DMS 273 (cell line): ENCODE measurements at regions not wholly inside any gene's neighbourhood (a gene's known extent, or its start where the extent isn't known, plus 50 kb on each side); places are given as distances from the start of the nearest gene placed in this dataset.
A peak's percentile ranks its signal among the peaks of the same experiment; 100 is the strongest.
"Not testable (repeated sequence)": the region's sequence is repeated elsewhere in the genome, so short reads cannot be mapped to it uniquely, and the experiment has no call there.

ENCODE experiments used
- DNase-seq: peaks from one replicate; lab custom pipeline; 2025; ENCODE audit not compliant: unreplicated experiment; lab: John Stamatoyannopoulos, UW

DNA sequence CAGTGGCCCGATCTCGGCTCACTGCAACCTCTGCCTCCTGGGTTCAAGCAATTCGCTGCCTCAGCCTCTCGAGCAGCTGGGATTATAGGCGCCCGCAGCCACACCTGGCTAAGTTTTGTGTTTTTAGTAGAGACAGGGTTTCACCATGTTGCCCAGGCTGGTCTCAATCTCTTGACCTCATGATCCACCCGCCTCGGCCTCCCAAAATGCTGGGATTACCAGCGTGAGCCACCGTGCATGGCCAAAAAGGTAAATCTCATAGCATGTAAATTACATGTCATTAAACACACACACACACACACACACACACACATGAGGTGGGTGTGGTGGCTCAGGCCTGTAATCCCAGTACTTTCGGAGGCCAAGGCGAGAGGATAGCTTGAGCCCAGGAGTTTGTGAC is 53.7 kb upstream of the SEPTIN5 start:
- not testable (repeated sequence) for DNase-seq

DNA sequence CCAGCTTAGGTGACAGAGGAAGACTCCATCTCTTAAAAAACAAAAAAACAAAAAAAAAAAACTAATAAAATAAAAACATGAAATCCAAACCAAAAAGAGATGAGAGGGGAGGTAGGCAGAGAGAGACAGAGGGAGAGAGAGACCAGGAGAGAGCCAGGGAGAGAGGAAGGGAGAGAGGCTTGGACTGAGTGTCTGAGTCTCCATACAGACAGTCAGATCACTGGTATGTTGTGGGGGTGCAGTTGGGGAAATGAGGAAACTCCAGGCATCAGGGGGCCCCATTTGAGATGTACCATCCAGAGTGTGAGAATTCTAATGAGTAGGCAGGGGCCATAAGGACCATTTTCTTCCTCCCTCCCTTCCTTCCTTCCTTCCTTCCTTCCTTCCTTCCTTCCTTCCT is 53.1 kb upstream of the SEPTIN5 start:
- no peak for DNase-seq

DNA sequence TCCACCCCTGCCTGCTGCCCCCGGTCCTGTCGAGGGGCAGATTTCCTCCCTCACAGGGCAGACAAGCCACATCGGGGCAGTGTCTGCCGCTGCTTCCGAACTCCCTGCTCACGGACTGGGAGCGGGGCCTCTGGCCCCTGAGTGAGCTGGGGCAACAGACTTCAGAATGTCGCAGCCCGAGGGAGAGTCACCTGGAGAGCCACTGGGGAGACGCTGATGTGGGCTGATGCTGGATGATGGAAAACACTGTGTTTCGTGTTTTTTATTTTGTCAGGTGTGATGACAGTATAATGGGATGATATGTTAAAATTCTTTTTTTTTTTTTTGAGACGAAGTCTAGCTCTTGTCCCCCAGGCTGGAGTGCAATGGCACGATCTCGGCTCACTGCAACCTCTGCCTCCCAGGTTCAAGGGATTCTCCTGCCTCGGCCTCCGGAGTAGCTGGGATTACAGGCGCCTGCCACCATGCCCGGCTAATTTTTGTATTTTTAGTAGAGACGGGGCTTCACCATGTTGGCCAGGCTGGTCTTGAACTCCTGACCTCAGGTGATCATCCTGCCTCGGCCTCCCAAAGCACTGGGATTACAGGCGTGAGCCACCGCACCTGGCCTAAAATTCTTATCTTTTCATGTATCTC is 52.1 kb upstream of the SEPTIN5 start:
- not testable (repeated sequence) for DNase-seq

DNA sequence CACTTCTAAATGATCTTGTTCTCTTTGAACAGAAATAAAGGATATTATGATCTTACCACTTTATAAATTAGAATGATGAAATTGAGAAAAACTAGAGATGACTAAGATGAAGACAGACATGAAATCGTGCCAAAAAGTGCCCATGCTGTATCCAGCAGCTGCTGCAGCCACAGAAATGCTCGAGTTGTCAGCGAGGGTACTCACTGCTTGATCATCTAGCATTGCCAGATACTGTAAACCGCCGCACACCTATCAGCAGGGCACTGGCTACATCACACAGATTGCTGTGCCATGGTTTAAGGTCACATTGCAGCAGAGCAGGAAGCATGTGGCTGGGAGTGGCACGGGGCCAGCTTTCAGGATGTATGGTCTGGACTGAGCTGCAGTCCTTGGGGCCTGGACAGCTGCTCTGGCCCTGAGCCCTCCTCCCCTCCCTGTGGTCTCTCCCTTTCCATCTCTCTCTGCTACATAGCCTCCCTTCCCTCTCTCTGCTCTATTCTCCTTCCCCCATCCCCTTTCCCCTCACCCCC is 51.0 kb upstream of the SEPTIN5 start:
- DNase-seq, result peak; percentile 91

DNA sequence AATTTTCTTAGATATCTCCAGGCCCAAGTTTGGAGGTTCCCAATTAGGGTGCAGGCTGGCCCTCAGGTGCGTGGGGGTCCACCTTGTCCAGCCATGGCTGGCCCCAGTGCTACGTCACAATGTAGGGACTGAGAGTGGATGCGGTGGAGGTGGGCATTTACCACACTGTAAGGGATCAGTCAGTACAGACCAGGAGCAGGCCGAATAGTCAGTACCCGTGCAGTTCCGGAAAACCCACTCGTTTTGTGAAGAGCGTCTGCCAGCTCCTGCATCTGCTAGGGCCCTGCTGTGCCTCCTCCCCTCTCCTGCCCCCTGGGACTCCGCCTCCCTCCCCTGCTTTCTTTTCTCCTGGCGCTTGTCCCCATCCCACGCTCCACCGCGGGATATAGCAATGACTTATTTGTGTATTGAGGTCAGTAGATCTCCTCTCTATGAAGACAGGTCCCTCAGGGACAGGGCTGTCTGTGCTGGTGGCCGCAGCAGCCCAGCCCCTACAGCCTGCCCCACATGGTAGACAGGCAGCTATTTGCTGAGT is 50.4 kb upstream of the SEPTIN5 start:
- peak; percentile 88 for DNase-seq

DNA sequence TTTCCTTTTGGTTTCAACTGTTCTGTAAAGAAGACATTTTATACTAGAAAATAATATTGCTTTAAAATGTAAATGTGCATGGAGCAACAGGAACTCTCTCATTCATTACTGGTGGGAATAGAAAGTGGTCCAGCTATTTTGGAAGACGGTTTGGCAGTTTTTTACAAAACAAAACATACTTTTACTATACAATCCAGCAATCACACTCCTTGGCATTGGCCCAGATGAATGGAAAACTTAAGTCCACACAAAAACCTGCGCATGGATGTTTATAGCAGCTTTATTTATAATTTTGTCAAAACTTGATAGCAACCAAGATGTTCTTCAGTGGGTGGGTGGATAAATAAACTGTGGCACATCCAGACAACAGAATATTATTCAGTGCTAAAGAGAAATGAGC is 49.9 kb upstream of the SEPTIN5 start:
- peak; percentile 39 for DNase-seq
